ENCODE measurements at regions not wholly inside any gene's neighbourhood (a gene's known extent, or its start where the extent isn't known, plus 50 kb on each side); places are given as distances from the start of the nearest gene placed in this dataset.

DNA sequence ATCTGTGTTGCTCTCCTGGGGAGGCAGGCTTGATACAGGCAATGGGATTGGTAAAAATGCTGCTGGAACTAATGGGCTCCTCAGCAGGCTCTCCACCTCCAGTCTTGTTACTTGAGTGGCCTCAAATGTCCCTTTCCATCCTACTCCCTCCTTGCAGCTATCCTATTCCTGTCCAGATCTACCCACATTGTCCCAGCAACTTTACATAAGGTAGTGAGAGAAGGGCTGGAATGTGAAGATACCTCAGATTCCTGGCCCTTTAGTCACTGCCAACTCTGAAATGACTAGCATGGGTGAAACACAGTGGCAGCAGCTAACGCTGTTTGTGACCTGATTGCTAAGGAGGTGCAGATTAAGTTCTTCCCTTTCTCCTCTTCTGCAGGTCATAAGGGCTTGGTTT lies 210.1 kb upstream of the HS3ST4 start:
- TF ChIP-seq, protein P1, sequence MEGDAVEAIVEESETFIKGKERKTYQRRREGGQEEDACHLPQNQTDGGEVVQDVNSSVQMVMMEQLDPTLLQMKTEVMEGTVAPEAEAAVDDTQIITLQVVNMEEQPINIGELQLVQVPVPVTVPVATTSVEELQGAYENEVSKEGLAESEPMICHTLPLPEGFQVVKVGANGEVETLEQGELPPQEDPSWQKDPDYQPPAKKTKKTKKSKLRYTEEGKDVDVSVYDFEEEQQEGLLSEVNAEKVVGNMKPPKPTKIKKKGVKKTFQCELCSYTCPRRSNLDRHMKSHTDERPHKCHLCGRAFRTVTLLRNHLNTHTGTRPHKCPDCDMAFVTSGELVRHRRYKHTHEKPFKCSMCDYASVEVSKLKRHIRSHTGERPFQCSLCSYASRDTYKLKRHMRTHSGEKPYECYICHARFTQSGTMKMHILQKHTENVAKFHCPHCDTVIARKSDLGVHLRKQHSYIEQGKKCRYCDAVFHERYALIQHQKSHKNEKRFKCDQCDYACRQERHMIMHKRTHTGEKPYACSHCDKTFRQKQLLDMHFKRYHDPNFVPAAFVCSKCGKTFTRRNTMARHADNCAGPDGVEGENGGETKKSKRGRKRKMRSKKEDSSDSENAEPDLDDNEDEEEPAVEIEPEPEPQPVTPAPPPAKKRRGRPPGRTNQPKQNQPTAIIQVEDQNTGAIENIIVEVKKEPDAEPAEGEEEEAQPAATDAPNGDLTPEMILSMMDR (conservative IDR thresholded peaks at IDR 0.05; ENCODE audit: low read depth, low read length), result no peak
- TF ChIP-seq RFX5 (IDR thresholded peaks at IDR 0.05; ENCODE audit: low read depth, low read length) (no peak), FOS (IDR thresholded peaks at IDR 0.05; ENCODE audit: low read depth, low read length) (no peak), MXI1 (IDR thresholded peaks at IDR 0.05; ENCODE audit: borderline replicate concordance, low read depth, low read length) (no peak), ELK1 (IDR thresholded peaks at IDR 0.05; ENCODE audit: borderline replicate concordance, low read depth, low read length) (no peak), POLR2A (IDR thresholded peaks at IDR 0.05; ENCODE audit: low read depth, low read length) (no peak)
- TF ChIP-seq, protein P2, sequence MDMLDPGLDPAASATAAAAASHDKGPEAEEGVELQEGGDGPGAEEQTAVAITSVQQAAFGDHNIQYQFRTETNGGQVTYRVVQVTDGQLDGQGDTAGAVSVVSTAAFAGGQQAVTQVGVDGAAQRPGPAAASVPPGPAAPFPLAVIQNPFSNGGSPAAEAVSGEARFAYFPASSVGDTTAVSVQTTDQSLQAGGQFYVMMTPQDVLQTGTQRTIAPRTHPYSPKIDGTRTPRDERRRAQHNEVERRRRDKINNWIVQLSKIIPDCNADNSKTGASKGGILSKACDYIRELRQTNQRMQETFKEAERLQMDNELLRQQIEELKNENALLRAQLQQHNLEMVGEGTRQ (IDR thresholded peaks at IDR 0.05; ENCODE audit: low read depth, low read length), result no peak
